SK-N-SH treated with all-trans-retinoic acid at 6 μM for 48 hours (cell line): ENCODE measurements at regions not wholly inside any gene's neighbourhood (a gene's known extent, or its start where the extent isn't known, plus 50 kb on each side); places are given as distances from the start of the nearest gene placed in this dataset.

Source experiments
- ATAC-seq: fragments of 200-7000 bp; cut with Tn5 transposase; 3 replicates; pipeline ENCODE4 v1.9.1; 2020; ENCODE audit warnings: mild to moderate bottlenecking, moderate library complexity
- ARNTL ChIP-seq: fragments of 450-650 bp; formaldehyde crosslinking; IDR thresholded peaks from 2 replicates; pipeline ENCODE4 v1.5.0; 2020; ENCODE audit warnings: low read depth, mild to moderate bottlenecking, moderate library complexity, borderline replicate concordance
- BACH2 ChIP-seq: fragments of 250-450 bp; sonication (Bioruptor Pico); IDR thresholded peaks from 2 replicates; pipeline ENCODE4 v1.9.0; 2021; ENCODE audit warnings: mild to moderate bottlenecking, borderline replicate concordance
- CSDC2 ChIP-seq: fragments of 250-450 bp; sonication (Bioruptor Pico); IDR thresholded peaks from 2 replicates; pipeline ENCODE4 v1.5.0; 2020; ENCODE audit warnings: mild to moderate bottlenecking, moderate library complexity
- CSRNP3 ChIP-seq: fragments of 250-450 bp; sonication (Bioruptor Pico); IDR thresholded peaks from 2 replicates; pipeline ENCODE4 v1.5.1; 2021; ENCODE audit warnings: mild to moderate bottlenecking, moderate library complexity
- ESRRG ChIP-seq: fragments of 250-450 bp; sonication (Bioruptor Pico); IDR thresholded peaks from 2 replicates; pipeline ENCODE4 v1.6.1; 2021; ENCODE audit warnings: mild to moderate bottlenecking
- GLIS3 ChIP-seq: fragments of 250-450 bp; sonication (Bioruptor Pico); IDR thresholded peaks from 2 replicates; pipeline ENCODE4 v1.5.0; 2020; ENCODE audit warnings: mild to moderate bottlenecking, moderate library complexity
- ISL1 ChIP-seq: fragments of 250-450 bp; sonication (Bioruptor Pico); IDR thresholded peaks from 2 replicates; pipeline ENCODE4 v2.1.2; 2022; ENCODE audit warnings: mild to moderate bottlenecking, moderate library complexity
- OSR1 ChIP-seq: fragments of 250-450 bp; sonication (Bioruptor Pico); IDR thresholded peaks from 2 replicates; pipeline ENCODE4 v1.8.0; 2022; ENCODE audit warnings: moderate library complexity, mild to moderate bottlenecking, inconsistent platforms
- PATZ1 ChIP-seq: fragments of 250-450 bp; sonication (Bioruptor Pico); IDR thresholded peaks from 2 replicates; pipeline ENCODE4 v1.8.0; 2020; ENCODE audit warnings: mild to moderate bottlenecking, moderate library complexity, borderline replicate concordance
- POU6F1 ChIP-seq: fragments of 250-450 bp; sonication (Bioruptor Pico); IDR thresholded peaks from 2 replicates; pipeline ENCODE4 v1.8.0; 2021; ENCODE audit warnings: low read depth, mild to moderate bottlenecking, moderate library complexity, borderline replicate concordance
- PPARA ChIP-seq: fragments of 250-450 bp; sonication (Bioruptor Pico); IDR thresholded peaks from 2 replicates; pipeline ENCODE4 v1.5.0; 2020; ENCODE audit warnings: mild to moderate bottlenecking, borderline replicate concordance
- SNAI2 ChIP-seq: fragments of 250-450 bp; sonication (Bioruptor Pico); IDR thresholded peaks from 2 replicates; pipeline ENCODE4 v1.5.0; 2020; ENCODE audit warnings: mild to moderate bottlenecking, moderate library complexity
- TCF4 ChIP-seq: fragments of 250-450 bp; sonication (Bioruptor Pico); IDR thresholded peaks from 2 replicates; pipeline ENCODE4 v1.8.0; 2021; ENCODE audit warnings: mild to moderate bottlenecking, moderate library complexity, borderline replicate concordance
- TOX ChIP-seq: fragments of 250-450 bp; sonication (Bioruptor Pico); IDR thresholded peaks from 2 replicates; pipeline ENCODE4 v1.8.0; 2021; ENCODE audit warnings: mild to moderate bottlenecking, moderate library complexity, borderline replicate concordance
- TSHZ2 ChIP-seq: fragments of 250-450 bp; sonication (Bioruptor Pico); IDR thresholded peaks from 2 replicates; pipeline ENCODE4 v1.5.0; 2020; ENCODE audit warnings: mild to moderate bottlenecking, moderate library complexity
- ZC3H10 ChIP-seq: fragments of 250-450 bp; sonication (Bioruptor Pico); IDR thresholded peaks from 2 replicates; pipeline ENCODE4 v1.5.1; 2021; ENCODE audit warnings: mild to moderate bottlenecking, moderate library complexity
- ZFP3 ChIP-seq: fragments of 250-450 bp; sonication (Bioruptor Pico); IDR thresholded peaks from 2 replicates; pipeline ENCODE4 v1.5.0; 2020; ENCODE audit warnings: mild to moderate bottlenecking, moderate library complexity
- ZFP30 ChIP-seq: fragments of 450-650 bp; formaldehyde crosslinking; IDR thresholded peaks from 2 replicates; pipeline ENCODE4 v1.5.0; 2022; ENCODE audit warnings: mild to moderate bottlenecking, moderate library complexity
- ZNF70 ChIP-seq: fragments of 450-650 bp; formaldehyde crosslinking; IDR thresholded peaks from 2 replicates; pipeline ENCODE4 v1.5.0; 2020; ENCODE audit warnings: mild to moderate bottlenecking, moderate library complexity
- ZNF8 ChIP-seq: fragments of 450-650 bp; formaldehyde crosslinking; IDR thresholded peaks from 2 replicates; pipeline ENCODE4 v1.5.0; 2020; ENCODE audit warnings: mild to moderate bottlenecking, moderate library complexity

GRCh38 chr17:70773258-70773657, 603.9 kb downstream of the KCNJ2 start:
- ATAC-seq, result no peak
- no peak for TF ChIP-seq OSR1
- TF ChIP-seq TOX (CRISPR knock-in tag), result no peak
- TF ChIP-seq PATZ1, result no peak
- no peak for TF ChIP-seq ZFP30 (CRISPR knock-in tag)
- no peak for TF ChIP-seq PPARA
- no peak for TF ChIP-seq ZFP3 (CRISPR knock-in tag)
- no peak for TF ChIP-seq CSDC2 (CRISPR knock-in tag)
- TF ChIP-seq ISL1 (CRISPR knock-in tag), result no peak
- TF ChIP-seq ARNTL (CRISPR knock-in tag), result no peak
- TF ChIP-seq ESRRG (CRISPR knock-in tag), result no peak
- no peak for TF ChIP-seq ZNF70 (CRISPR knock-in tag)
- no peak for TF ChIP-seq CSRNP3 (CRISPR knock-in tag)
- no peak for TF ChIP-seq GLIS3 (CRISPR knock-in tag)
- TF ChIP-seq ZNF8 (CRISPR knock-in tag), result no peak
- TF ChIP-seq BACH2, result no peak
- no peak for TF ChIP-seq ZC3H10 (CRISPR knock-in tag)
- no peak for TF ChIP-seq TSHZ2 (CRISPR knock-in tag)
- no peak for TF ChIP-seq SNAI2
- TF ChIP-seq, all 23 proteins: peak for 0

- no peak for TF ChIP-seq TSHZ2 (CRISPR knock-in tag)
- TF ChIP-seq ZNF70 (CRISPR knock-in tag), result no peak
- no peak for TF ChIP-seq ISL1 (CRISPR knock-in tag)
- no peak for TF ChIP-seq ARNTL (CRISPR knock-in tag)
- no peak for TF ChIP-seq TCF4 (CRISPR knock-in tag)
- no peak for TF ChIP-seq BACH2
- no peak for ATAC-seq
These were observed 605.2 kb downstream of the KCNJ2 start for GRCh38 chr17:70774339-70775117.

GRCh38 chr17:70775679-70776078, 606.3 kb downstream of the KCNJ2 start:
- ATAC-seq, result no peak
- TF ChIP-seq POU6F1 (CRISPR knock-in tag) (no peak), CSDC2 (CRISPR knock-in tag) (no peak)
